Memory B cell (primary cell): ENCODE measurements at regions not wholly inside any gene's neighbourhood (a gene's known extent, or its start where the extent isn't known, plus 50 kb on each side); places are given as distances from the start of the nearest gene placed in this dataset.
"Not testable (repeated sequence)": the region's sequence is repeated elsewhere in the genome, so short reads cannot be mapped to it uniquely, and the experiment has no call there.

Experiments used
- ATAC-seq: fragments of 150-1000 bp; cut with Tn5 transposase; 2 replicates; pipeline ENCODE4 v1.10.0; 2021; ENCODE audit warnings: low read depth, mild to moderate bottlenecking, moderate library complexity
- DNase-seq, 2 donors: peaks; one replicate each; pipeline ENCODE4 v3.0.0; 2022; ENCODE audit warnings: low spot score in 2 of 2
- H3K27ac Mint-ChIP-seq: one replicate; pipeline ENCODE4 v1.8.0; 2022; ENCODE audit warnings: mild to moderate bottlenecking, moderate library complexity, mixed read lengths
- H3K27me3 Mint-ChIP-seq: one replicate; pipeline ENCODE4 v1.8.0; 2022; ENCODE audit warnings: mixed read lengths
- H3K36me3 Mint-ChIP-seq: one replicate; pipeline ENCODE4 v1.8.0; 2022; ENCODE audit warnings: mild to moderate bottlenecking, mixed read lengths
- H3K4me1 Mint-ChIP-seq: one replicate; pipeline ENCODE4 v1.8.0; 2022; ENCODE audit warnings: mixed read lengths
- H3K4me3 Mint-ChIP-seq: one replicate; pipeline ENCODE4 v1.8.0; 2022; ENCODE audit warnings: mild to moderate bottlenecking, moderate library complexity, mixed read lengths
- H3K9me3 Mint-ChIP-seq: one replicate; pipeline ENCODE4 v1.8.0; 2022; ENCODE audit warnings: mixed read lengths

DNA sequence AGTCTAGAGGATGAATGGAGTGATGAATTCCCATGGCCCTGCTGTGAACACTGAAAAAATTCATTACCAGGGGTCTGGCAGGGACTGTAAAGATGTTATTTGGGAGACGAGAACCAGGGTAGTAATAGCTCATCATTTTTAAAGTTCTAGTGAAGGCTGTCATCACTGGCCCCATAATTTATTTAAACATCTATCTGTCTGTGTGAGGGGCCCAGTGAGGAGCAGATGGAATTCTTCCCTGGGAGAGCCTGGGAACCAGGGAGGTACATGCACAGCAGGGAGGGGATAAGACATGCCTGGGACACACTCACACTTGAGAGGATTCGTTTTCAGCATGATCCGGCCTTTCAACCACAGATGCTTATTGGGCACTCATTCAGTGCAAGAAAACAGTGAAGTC is 162.0 kb downstream of the PDGFRA start:
- H3K27me3 Mint-ChIP-seq = peaks cover 2% of the 10 kb centered on the region
- peaks cover 3% of the 10 kb centered on the region for H3K9me3 Mint-ChIP-seq
- no peaks in the 10 kb centered on the region for H3K4me1 Mint-ChIP-seq
- no peak for ATAC-seq
- no peaks in the 10 kb centered on the region for H3K36me3 Mint-ChIP-seq
- H3K27ac Mint-ChIP-seq = no peak overlapping the region
- no peak for DNase-seq
- no peak overlapping the region for H3K4me3 Mint-ChIP-seq

DNA sequence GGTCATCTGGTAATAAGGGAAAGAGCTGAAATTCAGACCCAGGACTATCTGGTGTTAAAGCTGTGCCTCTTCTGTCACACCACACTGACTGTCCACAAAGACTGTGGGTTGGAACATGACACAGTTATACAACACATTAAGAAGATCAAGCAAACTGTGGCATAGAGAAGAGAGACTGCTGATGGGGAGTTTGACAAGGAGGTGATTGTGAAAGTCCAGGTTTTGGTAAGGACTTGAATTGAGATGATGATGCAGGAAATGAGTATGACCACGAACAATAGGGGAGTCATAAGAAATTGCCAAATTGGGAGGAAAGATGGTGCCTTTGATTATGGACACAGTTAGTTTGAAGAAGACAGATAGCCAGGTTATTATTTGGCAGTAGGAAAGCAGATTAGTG is 163.4 kb downstream of the PDGFRA start:
- Mint-ChIP-seq H3K4me1 (no peaks in the 10 kb centered on the region), H3K4me3 (no peak overlapping the region), H3K9me3 (peaks cover 3% of the 10 kb centered on the region), H3K27me3 (peaks cover 4% of the 10 kb centered on the region), H3K36me3 (no peaks in the 10 kb centered on the region), H3K27ac (no peak overlapping the region)
- ATAC-seq (no peak), DNase-seq (no peak)

DNA sequence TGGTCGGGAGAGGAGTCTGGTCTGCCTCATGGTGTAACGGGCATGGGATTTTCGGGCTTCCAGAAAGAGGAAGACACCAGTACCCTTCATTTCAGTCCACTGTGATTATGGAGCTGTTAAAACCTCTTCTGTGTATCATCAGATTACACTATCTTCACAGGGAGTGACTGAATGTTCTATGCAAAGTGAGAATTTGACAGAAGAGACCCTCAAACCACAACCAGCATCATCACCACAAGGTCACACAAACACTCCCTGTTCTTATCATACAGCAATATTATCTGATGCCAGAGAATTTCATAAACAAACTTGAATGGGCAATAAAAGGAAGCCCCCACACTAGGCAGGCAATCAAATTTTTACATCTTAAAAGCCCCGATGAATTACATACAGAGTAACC is 164.2 kb downstream of the PDGFRA start:
- Mint-ChIP-seq H3K27me3 (peaks cover 4% of the 10 kb centered on the region), H3K4me1 (no peaks in the 10 kb centered on the region), H3K4me3 (no peak overlapping the region), H3K36me3 (no peaks in the 10 kb centered on the region), H3K9me3 (peaks cover 3% of the 10 kb centered on the region), H3K27ac (no peak overlapping the region)
- DNase-seq (no peak), ATAC-seq (no peak)

DNA sequence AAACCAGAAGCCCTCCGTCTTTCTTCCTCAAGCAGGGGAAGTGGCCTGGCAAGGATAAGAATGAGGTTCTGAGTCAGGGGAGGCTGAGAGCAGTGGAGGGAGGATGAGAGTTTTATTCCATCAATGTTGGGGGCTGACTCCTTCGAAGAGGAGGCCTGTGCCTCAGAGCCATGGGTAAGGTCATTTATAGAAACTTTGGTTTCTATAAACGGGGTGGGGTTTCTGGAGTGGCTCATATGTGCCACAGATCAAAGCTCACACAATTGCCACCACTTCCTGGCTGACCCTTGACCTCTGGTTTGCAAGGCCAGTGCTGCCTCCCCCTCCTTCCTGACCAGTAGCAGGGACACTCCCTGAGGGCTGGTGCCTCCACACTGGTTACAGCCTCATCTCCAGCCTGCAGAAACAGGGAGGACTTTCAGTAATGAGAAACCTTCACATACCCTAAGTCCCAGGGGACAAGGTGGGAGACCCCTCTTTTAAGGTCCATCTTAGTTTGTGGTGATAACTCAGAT is 166.0 kb downstream of the PDGFRA start:
- Mint-ChIP-seq H3K4me1 (no peaks in the 10 kb centered on the region), H3K36me3 (no peaks in the 10 kb centered on the region), H3K27ac (no peak overlapping the region), H3K4me3 (no peak overlapping the region), H3K27me3 (peaks cover 4% of the 10 kb centered on the region), H3K9me3 (no peaks in the 10 kb centered on the region)
- DNase-seq (no peak), ATAC-seq (no peak)

DNA sequence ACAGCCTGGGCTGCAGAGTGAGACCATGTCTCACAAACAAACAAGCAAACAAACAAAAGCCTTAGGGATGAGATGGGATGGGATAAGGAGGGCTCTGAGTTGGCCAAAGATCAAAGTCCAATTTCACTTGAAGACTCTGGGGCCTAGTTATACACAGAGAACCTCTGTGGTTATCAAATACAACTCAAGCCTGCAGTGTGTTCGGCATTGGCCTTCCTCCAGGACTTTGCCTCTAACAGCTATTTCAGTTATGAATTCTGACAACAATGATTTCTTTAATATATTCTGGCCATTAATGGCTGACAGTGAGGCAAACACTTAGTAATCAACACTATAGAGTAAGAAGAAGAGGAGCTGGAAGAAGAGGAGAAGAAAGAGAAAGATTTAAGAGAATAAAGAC is 171.1 kb downstream of the PDGFRA start:
- no peak for ATAC-seq
- H3K4me3 Mint-ChIP-seq = no peak overlapping the region
- no peak overlapping the region for H3K27ac Mint-ChIP-seq
- no peaks in the 10 kb centered on the region for H3K36me3 Mint-ChIP-seq
- no peaks in the 10 kb centered on the region for H3K9me3 Mint-ChIP-seq
- DNase-seq = no peak
- no peaks in the 10 kb centered on the region for H3K4me1 Mint-ChIP-seq
- H3K27me3 Mint-ChIP-seq = peaks cover 1% of the 10 kb centered on the region

DNA sequence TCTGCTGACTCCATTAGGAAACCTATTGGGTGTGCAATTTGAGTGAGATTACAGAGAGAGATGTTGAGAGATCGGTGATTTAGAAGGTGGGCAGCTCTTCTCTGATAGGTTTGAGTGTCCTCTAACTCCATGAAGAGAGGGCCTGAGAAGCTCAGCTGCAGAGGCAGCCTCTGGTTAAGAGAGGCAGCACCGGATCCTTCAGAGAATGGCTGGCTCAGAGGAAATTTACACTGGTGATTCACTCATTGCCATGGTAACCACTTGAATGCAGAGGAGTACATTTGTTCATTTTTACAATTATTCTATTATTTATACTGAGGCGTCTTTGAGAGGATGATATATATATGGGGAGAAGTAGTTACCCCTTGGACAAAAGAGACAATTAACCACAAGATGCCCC is 171.7 kb downstream of the PDGFRA start:
- DNase-seq (no peak), ATAC-seq (no peak)
- H3K9me3 Mint-ChIP-seq = no peaks in the 10 kb centered on the region
- no peak overlapping the region for H3K27ac Mint-ChIP-seq
- H3K36me3 Mint-ChIP-seq = no peaks in the 10 kb centered on the region
- no peaks in the 10 kb centered on the region for H3K4me1 Mint-ChIP-seq
- peaks cover 1% of the 10 kb centered on the region for H3K27me3 Mint-ChIP-seq
- H3K4me3 Mint-ChIP-seq = no peak overlapping the region

DNA sequence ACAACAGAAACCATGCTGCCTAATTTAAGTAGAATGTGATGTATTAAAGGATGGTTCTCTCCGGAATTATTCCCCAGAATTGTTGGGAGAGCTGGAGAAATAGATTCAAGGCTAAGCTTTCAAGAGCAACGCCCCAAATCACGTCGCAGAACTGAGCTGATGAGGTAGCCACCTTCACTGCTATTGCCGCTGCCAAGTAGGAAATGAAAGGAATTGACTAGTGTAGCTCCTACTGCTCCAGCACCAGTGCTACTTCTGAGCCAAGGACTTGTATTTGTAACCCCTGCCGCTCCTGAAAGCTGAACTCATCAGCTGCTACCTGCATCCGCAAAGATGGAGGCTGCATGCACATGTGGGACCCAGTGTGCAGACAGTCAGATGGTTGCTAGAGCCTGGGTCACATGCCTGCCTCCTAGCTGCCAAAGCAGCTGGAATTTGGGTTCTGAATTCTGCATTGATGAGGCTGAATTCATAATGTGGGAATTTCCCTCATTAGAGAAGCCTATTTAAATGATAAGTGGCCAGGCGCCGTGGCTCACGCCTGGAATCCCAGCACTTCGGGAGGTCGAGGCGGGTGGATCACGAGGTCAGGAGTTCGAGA is 173.9 kb downstream of the PDGFRA start:
- no peaks in the 10 kb centered on the region for H3K9me3 Mint-ChIP-seq
- no peaks in the 10 kb centered on the region for H3K4me1 Mint-ChIP-seq
- H3K36me3 Mint-ChIP-seq = no peaks in the 10 kb centered on the region
- H3K27ac Mint-ChIP-seq = no peak overlapping the region
- H3K27me3 Mint-ChIP-seq = no peaks in the 10 kb centered on the region
- DNase-seq (no peak), ATAC-seq (no peak)
- H3K4me3 Mint-ChIP-seq = no peak overlapping the region

DNA sequence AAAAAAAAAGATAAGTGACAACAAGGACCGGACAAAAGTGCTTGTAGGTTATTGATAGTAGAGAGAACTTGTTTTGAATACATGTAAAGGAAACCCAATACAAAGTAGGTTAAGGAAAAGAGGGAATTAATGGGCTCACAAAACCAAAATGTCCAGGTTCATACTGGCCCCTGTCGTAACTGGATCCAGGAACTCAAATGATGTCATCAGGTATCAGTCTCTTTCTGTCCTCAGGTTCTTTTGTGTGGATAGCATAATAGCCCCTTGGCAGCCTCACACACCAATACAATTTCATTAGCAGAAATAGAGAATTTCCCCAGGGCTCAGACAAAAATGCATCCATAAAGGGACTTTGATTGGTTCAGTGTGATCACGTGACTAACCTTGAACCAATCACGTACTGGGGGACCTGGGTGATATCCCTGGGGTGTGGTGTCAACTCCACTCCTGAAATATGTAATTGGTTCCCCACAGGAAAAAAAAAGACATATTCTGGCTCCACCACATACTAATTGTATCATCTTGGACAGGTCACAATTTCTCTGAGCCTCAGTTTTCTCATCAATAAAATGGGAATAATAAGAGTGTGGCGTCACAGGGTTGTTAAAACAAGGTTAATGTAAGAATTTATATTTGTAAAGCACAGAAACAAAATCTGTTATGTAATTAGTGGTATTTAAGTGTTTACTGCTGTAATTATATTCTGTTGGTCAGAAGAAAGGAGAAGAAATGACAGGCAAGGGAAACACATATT is 174.8 kb downstream of the PDGFRA start:
- H3K9me3 Mint-ChIP-seq = no peaks in the 10 kb centered on the region
- H3K27me3 Mint-ChIP-seq = no peaks in the 10 kb centered on the region
- no peak for DNase-seq
- no peak for ATAC-seq
- no peak overlapping the region for H3K27ac Mint-ChIP-seq
- no peaks in the 10 kb centered on the region for H3K4me1 Mint-ChIP-seq
- H3K36me3 Mint-ChIP-seq = no peaks in the 10 kb centered on the region
- no peak overlapping the region for H3K4me3 Mint-ChIP-seq

DNA sequence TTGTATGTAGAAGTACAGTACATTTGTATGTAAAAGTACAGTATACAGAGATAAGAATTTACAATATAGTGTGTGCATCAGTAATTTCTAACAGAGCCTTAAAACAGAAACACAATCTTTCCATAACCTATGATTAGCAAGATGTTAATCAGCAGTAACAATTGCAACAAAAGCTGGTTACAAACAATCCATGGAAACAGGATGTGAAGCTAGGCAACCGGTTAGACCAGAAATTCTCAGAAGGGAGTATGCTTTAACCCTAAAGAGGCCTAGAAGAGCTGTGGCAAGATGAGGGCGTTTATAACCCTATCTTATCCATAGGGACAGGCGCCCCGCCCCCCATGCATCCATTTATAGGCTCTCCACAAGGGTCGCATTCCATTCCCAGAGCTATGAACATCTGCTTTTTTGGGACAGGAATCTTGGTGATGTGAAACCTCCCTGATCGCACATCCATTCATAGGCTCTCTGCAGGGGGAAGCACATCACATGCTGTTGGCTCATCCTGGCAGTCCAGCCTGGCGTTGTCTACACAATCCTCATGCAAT is 180.3 kb downstream of the PDGFRA start:
- not testable (repeated sequence) for H3K4me3 Mint-ChIP-seq, H3K9me3 Mint-ChIP-seq, DNase-seq, H3K27me3 Mint-ChIP-seq, H3K27ac Mint-ChIP-seq, ATAC-seq, H3K4me1 Mint-ChIP-seq, H3K36me3 Mint-ChIP-seq

DNA sequence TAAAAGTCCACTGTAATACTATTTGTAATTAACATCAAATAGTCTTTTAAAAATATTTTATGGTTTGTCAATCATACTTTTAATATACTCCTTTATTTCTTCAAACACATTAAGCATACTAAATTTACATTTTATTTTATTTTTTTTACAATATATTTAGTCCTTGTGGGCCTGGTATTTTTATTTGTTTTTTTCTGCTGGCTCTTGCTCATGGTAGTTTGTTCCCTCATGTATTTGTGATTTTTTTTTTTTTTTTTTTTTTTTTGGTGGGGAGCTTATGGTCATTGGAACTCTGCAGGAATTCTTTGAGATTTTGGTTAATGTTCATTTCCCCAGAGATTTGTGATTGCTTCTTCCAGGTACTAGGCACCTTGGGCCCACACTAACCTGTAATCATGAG is 185.5 kb downstream of the PDGFRA start:
- H3K27ac Mint-ChIP-seq = no peak overlapping the region
- H3K27me3 Mint-ChIP-seq = no peaks in the 10 kb centered on the region
- H3K4me1 Mint-ChIP-seq = no peaks in the 10 kb centered on the region
- DNase-seq (no peak), ATAC-seq (no peak)
- no peak overlapping the region for H3K4me3 Mint-ChIP-seq
- no peaks in the 10 kb centered on the region for H3K36me3 Mint-ChIP-seq
- H3K9me3 Mint-ChIP-seq = peaks cover 6% of the 10 kb centered on the region

DNA sequence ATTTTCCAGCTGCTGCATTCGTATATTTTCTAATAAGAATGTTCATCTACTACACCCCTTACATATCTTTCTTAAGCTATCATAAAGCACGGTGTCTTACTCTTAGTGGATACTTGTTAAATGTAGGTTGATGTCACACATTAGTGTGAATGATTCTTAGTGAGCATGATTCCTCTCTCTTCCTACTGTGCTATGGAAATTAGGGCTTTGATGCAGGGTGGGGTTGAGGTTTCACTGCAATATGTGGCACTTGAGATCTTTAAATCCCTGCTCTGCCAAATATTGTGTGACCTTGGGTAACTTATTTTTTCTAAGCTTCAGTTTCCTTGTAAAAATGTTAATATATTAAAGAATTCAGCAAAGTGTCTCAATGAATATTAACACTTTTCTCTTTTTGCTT is 188.4 kb downstream of the PDGFRA start:
- peaks cover 9% of the 10 kb centered on the region for H3K9me3 Mint-ChIP-seq
- ATAC-seq (no peak), DNase-seq (no peak)
- peaks cover 3% of the 10 kb centered on the region for H3K27me3 Mint-ChIP-seq
- H3K4me3 Mint-ChIP-seq = no peak overlapping the region
- no peak overlapping the region for H3K27ac Mint-ChIP-seq
- peaks cover 2% of the 10 kb centered on the region for H3K4me1 Mint-ChIP-seq
- peaks cover 3% of the 10 kb centered on the region for H3K36me3 Mint-ChIP-seq

DNA sequence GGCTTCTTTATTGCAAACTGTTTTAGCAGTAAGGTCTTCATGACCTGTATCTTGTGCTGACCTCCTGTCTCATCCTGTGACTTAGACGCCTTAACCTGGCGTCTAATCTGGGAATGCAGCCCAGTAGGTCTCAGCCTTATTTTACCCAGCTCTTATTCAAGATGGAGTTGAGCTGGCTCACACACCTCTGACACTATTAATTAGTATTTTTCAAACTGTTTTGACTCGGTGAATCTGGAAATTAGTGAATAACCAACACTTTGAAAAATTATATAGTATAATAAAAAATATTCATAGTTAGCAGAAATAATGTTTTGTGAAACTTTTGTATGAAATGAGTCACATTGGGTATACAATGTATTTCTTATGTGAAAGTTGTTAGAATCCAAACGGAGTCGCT is 189.4 kb downstream of the PDGFRA start:
- no peak for ATAC-seq
- peaks cover 3% of the 10 kb centered on the region for H3K27me3 Mint-ChIP-seq
- H3K36me3 Mint-ChIP-seq = peaks cover 3% of the 10 kb centered on the region
- no peak overlapping the region for H3K4me3 Mint-ChIP-seq
- H3K27ac Mint-ChIP-seq = no peak overlapping the region
- H3K4me1 Mint-ChIP-seq = peaks cover 2% of the 10 kb centered on the region
- peaks cover 7% of the 10 kb centered on the region for H3K9me3 Mint-ChIP-seq
- DNase-seq = no peak

DNA sequence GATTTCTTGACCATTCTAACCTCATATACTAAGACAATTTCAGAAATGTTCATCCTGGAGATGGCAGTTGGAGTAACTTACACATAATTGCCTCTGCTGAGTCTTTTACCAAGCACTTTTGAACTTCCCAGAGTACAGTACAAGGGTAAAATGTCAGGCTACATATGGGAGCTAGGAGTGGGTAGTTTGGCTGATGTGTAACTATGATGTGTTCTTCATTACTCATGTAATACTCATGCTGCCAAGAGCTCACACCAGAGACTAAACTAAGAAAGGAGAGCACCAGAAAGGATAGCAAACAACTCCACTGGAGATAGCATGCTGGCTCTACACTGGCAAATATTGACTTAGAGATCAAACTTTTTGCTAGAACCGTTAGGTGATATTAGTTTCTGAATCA is 194.0 kb downstream of the PDGFRA start:
- Mint-ChIP-seq H3K9me3 (peaks cover 3% of the 10 kb centered on the region), H3K27me3 (peaks cover 9% of the 10 kb centered on the region), H3K4me3 (no peak overlapping the region), H3K4me1 (peaks cover 2% of the 10 kb centered on the region), H3K36me3 (peaks cover 3% of the 10 kb centered on the region), H3K27ac (no peak overlapping the region)
- DNase-seq (no peak), ATAC-seq (no peak)

DNA sequence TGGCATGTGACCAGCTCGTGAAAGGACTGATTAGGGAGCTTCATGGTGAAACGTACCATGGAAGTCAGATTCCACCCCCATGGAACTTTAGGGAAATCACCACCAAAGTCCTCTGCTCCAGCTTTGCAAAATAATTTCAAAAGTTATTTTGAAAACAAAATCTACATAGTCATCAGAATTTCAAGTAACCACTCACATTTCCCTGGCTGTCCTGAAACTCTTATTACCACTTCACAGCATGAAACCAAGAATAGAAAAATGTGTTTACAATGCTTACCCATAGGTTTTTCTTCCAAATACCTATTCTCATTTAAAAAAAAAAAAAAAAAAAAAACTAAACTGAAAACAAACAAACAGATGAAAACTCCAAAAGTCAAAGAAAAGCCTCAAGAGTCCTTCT is 198.7 kb downstream of the PDGFRA start:
- Mint-ChIP-seq H3K36me3 (no peaks in the 10 kb centered on the region), H3K4me1 (no peaks in the 10 kb centered on the region), H3K27ac (no peak overlapping the region), H3K27me3 (peaks cover 8% of the 10 kb centered on the region), H3K4me3 (no peak overlapping the region), H3K9me3 (no peaks in the 10 kb centered on the region)
- no peak for ATAC-seq
- DNase-seq = no peak

DNA sequence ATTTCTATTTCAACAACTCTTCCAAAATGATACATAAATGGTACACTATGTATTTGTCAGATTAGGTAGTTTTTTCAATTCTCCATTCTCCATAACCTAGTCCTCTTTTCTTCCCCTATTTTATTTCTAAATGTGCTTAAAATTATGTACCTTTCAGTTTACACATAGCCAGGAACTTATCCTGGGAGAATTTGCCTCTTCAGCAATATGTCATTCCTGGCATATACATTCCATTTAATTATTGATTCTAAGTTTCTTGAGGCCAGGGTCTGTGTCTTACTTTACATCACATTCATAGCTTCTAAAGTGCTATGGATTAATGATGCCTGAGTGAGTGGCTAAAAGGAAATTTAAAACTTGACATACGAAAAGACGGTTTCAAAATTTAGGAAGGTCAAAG is 199.8 kb downstream of the PDGFRA start:
- no peak for DNase-seq
- Mint-ChIP-seq H3K27me3 (peaks cover 8% of the 10 kb centered on the region), H3K4me1 (no peaks in the 10 kb centered on the region), H3K36me3 (no peaks in the 10 kb centered on the region), H3K9me3 (no peaks in the 10 kb centered on the region), H3K27ac (no peak overlapping the region), H3K4me3 (no peak overlapping the region)
- ATAC-seq = no peak
